Lung (tissue), 11 donors: ENCODE measurements at regions not wholly inside any gene's neighbourhood (a gene's known extent, or its start where the extent isn't known, plus 50 kb on each side); places are given as distances from the start of the nearest gene placed in this dataset.

Experiments used
- ATAC-seq: fragments of 200-7000 bp; cut with Tn5 transposase; one replicate; pipeline ENCODE4 v1.9.1; 2020; ENCODE audit warnings: moderate number of reproducible peaks; ENCODE audit not compliant: insufficient read depth, low FRiP score
- DNase-seq, 3 donors: peaks; one replicate each; pipeline ENCODE4 v3.0.0-alpha.2; 2013 to 2017
- H3K27ac ChIP-seq, 2 donors: one replicate each; pipeline ENCODE4 v1.5.1; 2013; ENCODE audit warnings: mild to moderate bottlenecking in 2 of 2, moderate library complexity in 2 of 2, control low read depth in 1 of 2, inconsistent platforms in 1 of 2, low read depth in 1 of 2, low read length in 1 of 2
- H3K27me3 ChIP-seq, 3 donors: one replicate each; pipeline ENCODE4 v1.5.1; 2013; ENCODE audit warnings: low read length in 2 of 3; ENCODE audit not compliant: control insufficient read depth in 3 of 3, insufficient read depth in 3 of 3
- H3K36me3 ChIP-seq, 4 donors: one replicate each; pipeline ENCODE4 v1.5.1; 2013; ENCODE audit warnings: low read length in 4 of 4, mild to moderate bottlenecking in 1 of 4, moderate library complexity in 1 of 4; ENCODE audit not compliant: control insufficient read depth in 4 of 4, insufficient read depth in 4 of 4
- H3K4me1 ChIP-seq, 5 donors: one replicate each; pipeline ENCODE4 v1.5.1; 2013; ENCODE audit warnings: low read length in 5 of 5, mild to moderate bottlenecking in 2 of 5, moderate library complexity in 1 of 5; ENCODE audit not compliant: control insufficient read depth in 5 of 5, insufficient read depth in 5 of 5
- H3K4me3 ChIP-seq: one replicate; pipeline ENCODE4 v1.5.1; 2013; ENCODE audit warnings: mild to moderate bottlenecking, control low read depth, moderate library complexity
- H3K9ac ChIP-seq, 2 donors: one replicate each; pipeline ENCODE4 v1.5.1; 2013; ENCODE audit warnings: low read length in 2 of 2, control low read depth in 1 of 2; ENCODE audit not compliant: insufficient read depth in 1 of 2
- H3K9me3 ChIP-seq, 4 donors: one replicate each; pipeline ENCODE4 v1.5.1; 2013; ENCODE audit warnings: low read length in 3 of 4, mild to moderate bottlenecking in 1 of 4, moderate library complexity in 1 of 4; ENCODE audit not compliant: control insufficient read depth in 4 of 4, insufficient read depth in 3 of 4
- CTCF ChIP-seq: IDR thresholded peaks from 2 replicates; pipeline ENCODE4 v1.5.1; 2012; ENCODE audit warnings: mild to moderate bottlenecking; ENCODE audit errors: control extremely low read depth, extremely low read depth
- WGBS, 2 donors: extraction: QIAGEN DNeasy Blood & Tissue Kit; methylation state at CpG; one replicate each; pipeline ENCODE4 v1.1.7; 2013; 5-methylcytosine and 5-hydroxymethylcytosine counted together
- donor health status: control.
- donor health status: control.
- donor health status: Bipolar disorder and iron deficiency.
- donor health status: healthy.
- donor health status: DM: yes; HTN: yes; CAD: no.

GRCh38 chr3:1892459-1892858, 206.2 kb upstream of the CNTN4 start:
- H3K27me3 ChIP-seq, result no peaks in the 10 kb centered on the region
- H3K4me1 ChIP-seq, result no peaks in the 10 kb centered on the region
- no peak for DNase-seq
- peaks cover 0 to 20% (median 8%) of the 10 kb centered on the region in 4 donors for H3K9me3 ChIP-seq
- no peak for TF ChIP-seq CTCF
- ATAC-seq, result no peak
- no peak overlapping the region for H3K4me3 ChIP-seq
- no peak overlapping the region for H3K27ac ChIP-seq
- no peak overlapping the region for H3K9ac ChIP-seq
- WGBS, 2 donors, result 70 to 79% methylated on average over 2 of the region's 2 CpGs
- H3K36me3 ChIP-seq, result no peaks in the 10 kb centered on the region

- no peak for TF ChIP-seq CTCF
- WGBS, 2 donors, result 63 to 78% methylated on average over 4 of the region's 4 CpGs
- H3K9me3 ChIP-seq, result no peaks in the 10 kb centered on the region
- H3K27ac ChIP-seq, result no peak overlapping the region
- no peaks in the 10 kb centered on the region for H3K27me3 ChIP-seq
- peaks cover 0 to 9% (median 0%) of the 10 kb centered on the region in 5 donors for H3K4me1 ChIP-seq
- ATAC-seq (no peak), DNase-seq (peak in 1 of 3 donors; percentile 49)
- no peak overlapping the region for H3K9ac ChIP-seq
- H3K36me3 ChIP-seq, result no peaks in the 10 kb centered on the region
- H3K4me3 ChIP-seq, result no peak overlapping the region
These were observed 196.2 kb upstream of the CNTN4 start for GRCh38 chr3:1902416-1902815.

- ATAC-seq (no peak), DNase-seq (peak; percentile 66 to 90 (median 88))
- no peak overlapping the region for H3K9ac ChIP-seq
- no peaks in the 10 kb centered on the region for H3K27me3 ChIP-seq
- H3K36me3 ChIP-seq, result no peaks in the 10 kb centered on the region
- WGBS, 2 donors, result 58 to 59% methylated on average over 3 of the region's 3 CpGs
- H3K4me3 ChIP-seq, result no peak overlapping the region
- no peaks in the 10 kb centered on the region for H3K9me3 ChIP-seq
- peaks cover 0 to 9% (median 0%) of the 10 kb centered on the region in 5 donors for H3K4me1 ChIP-seq
- TF ChIP-seq CTCF, result no peak
- no peak overlapping the region for H3K27ac ChIP-seq
These were observed 195.6 kb upstream of the CNTN4 start for GRCh38 chr3:1903111-1903510.

- no peak overlapping the region for H3K27ac ChIP-seq
- DNase-seq (no peak), ATAC-seq (no peak)
These were observed 190.8 kb upstream of the CNTN4 start for GRCh38 chr3:1907911-1908310.

More at GRCh38 chr3:1907911-1908310, 190.8 kb upstream of the CNTN4 start:
- 57 to 61% methylated on average over 2 of the region's 2 CpGs for WGBS, 2 donors
- no peaks in the 10 kb centered on the region for H3K9me3 ChIP-seq
- no peak overlapping the region for H3K4me3 ChIP-seq
- no peak overlapping the region for H3K9ac ChIP-seq
- no peaks in the 10 kb centered on the region for H3K27me3 ChIP-seq
- H3K4me1 ChIP-seq, result peaks cover 0 to 7% (median 0%) of the 10 kb centered on the region in 5 donors
- no peak for TF ChIP-seq CTCF
- H3K36me3 ChIP-seq, result no peaks in the 10 kb centered on the region
